ENCODE measurements at regions not wholly inside any gene's neighbourhood (a gene's known extent, or its start where the extent isn't known, plus 50 kb on each side); places are given as distances from the start of the nearest gene placed in this dataset.

GRCh38 chrX:137999071-137999470 lies 433.1 kb downstream of the ZIC3 start:
- TF ChIP-seq, protein P1, sequence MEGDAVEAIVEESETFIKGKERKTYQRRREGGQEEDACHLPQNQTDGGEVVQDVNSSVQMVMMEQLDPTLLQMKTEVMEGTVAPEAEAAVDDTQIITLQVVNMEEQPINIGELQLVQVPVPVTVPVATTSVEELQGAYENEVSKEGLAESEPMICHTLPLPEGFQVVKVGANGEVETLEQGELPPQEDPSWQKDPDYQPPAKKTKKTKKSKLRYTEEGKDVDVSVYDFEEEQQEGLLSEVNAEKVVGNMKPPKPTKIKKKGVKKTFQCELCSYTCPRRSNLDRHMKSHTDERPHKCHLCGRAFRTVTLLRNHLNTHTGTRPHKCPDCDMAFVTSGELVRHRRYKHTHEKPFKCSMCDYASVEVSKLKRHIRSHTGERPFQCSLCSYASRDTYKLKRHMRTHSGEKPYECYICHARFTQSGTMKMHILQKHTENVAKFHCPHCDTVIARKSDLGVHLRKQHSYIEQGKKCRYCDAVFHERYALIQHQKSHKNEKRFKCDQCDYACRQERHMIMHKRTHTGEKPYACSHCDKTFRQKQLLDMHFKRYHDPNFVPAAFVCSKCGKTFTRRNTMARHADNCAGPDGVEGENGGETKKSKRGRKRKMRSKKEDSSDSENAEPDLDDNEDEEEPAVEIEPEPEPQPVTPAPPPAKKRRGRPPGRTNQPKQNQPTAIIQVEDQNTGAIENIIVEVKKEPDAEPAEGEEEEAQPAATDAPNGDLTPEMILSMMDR (conservative IDR thresholded peaks at IDR 0.05) = no peak
- TF ChIP-seq EZH2 (IDR thresholded peaks at IDR 0.05; ENCODE audit: low read depth) = no peak

All from PC-9 (cell line).